Testis (tissue), 2 donors: ENCODE measurements at regions not wholly inside any gene's neighbourhood (a gene's known extent, or its start where the extent isn't known, plus 50 kb on each side); places are given as distances from the start of the nearest gene placed in this dataset.

Experiments used
- DNase-seq: peaks from one replicate; pipeline ENCODE4 v3.0.0-alpha.2; 2019
- H3K27ac ChIP-seq, 2 donors: fragments of 200-600 bp; sonication (generic); one replicate each; pipeline ENCODE4 v1.5.1; 2019
- H3K27me3 ChIP-seq: fragments of 200-600 bp; sonication (generic); one replicate; pipeline ENCODE4 v1.5.1; 2019
- H3K36me3 ChIP-seq: fragments of 200-600 bp; sonication (generic); one replicate; pipeline ENCODE4 v1.5.1; 2017; ENCODE audit warnings: low read depth; ENCODE audit errors: missing control alignments
- H3K4me1 ChIP-seq: fragments of 200-600 bp; sonication (generic); one replicate; pipeline ENCODE4 v1.5.1; 2019
- H3K4me3 ChIP-seq, 2 donors: fragments of 200-600 bp; sonication (generic); one replicate each; pipeline ENCODE4 v1.5.1; 2017 to 2019
- H3K9me3 ChIP-seq: fragments of 200-600 bp; sonication (generic); one replicate; pipeline ENCODE4 v1.5.1; 2017
- CTCF ChIP-seq, 3 experiments: fragments of 450-650 bp in 2 of 3; fragments of 200-600 bp in 1 of 3; sonication (generic) in 1 of 3; IDR thresholded peaks; one replicate each; pipeline ENCODE4 v1.5.1; 2016 to 2019; ENCODE audit warnings: antibody characterized with exemption in 3 of 3, mild to moderate bottlenecking in 2 of 3, moderate library complexity in 1 of 3
- POLR2A ChIP-seq: fragments of 450-650 bp; IDR thresholded peaks from one replicate; pipeline ENCODE4 v1.6.1; 2017; ENCODE audit warnings: antibody characterized with exemption, mild to moderate bottlenecking, moderate library complexity
- WGBS, 2 donors: methylation state at CpG; one replicate each; pipeline ENCODE4 v1.1.5; 2018; 5-methylcytosine and 5-hydroxymethylcytosine counted together
- intact Hi-C: fragments of 100-400 bp; cut with DNase I; formaldehyde crosslinking; loops from one replicate; pipeline ENCODE4 v1.15.1; 2023; ENCODE audit warnings: low total_unique reads

- no peaks in the 10 kb centered on the region for H3K4me1 ChIP-seq
- H3K27me3 ChIP-seq, result no peaks in the 10 kb centered on the region
- TF ChIP-seq POLR2A, result no peak
- no peak for TF ChIP-seq CTCF (IDR thresholded peaks at IDR 0.05)
- DNase-seq, result no peak
- no peak overlapping the region for H3K27ac ChIP-seq
- intact Hi-C loops, result no loop called here
- no peak overlapping the region for H3K4me3 ChIP-seq
- H3K36me3 ChIP-seq, result no peaks in the 10 kb centered on the region
- no peaks in the 10 kb centered on the region for H3K9me3 ChIP-seq
- WGBS, 2 donors, result 74% methylated on average over 3 of the region's 3 CpGs
Measured at GRCh38 chr6:114714836-114715507, 372.1 kb upstream of the HS3ST5 start.

- H3K4me3 ChIP-seq, result no peak overlapping the region
- 85 to 90% methylated on average over 2 of the region's 2 CpGs for WGBS, 2 donors
- no peaks in the 10 kb centered on the region for H3K4me1 ChIP-seq
- DNase-seq, result no peak
- H3K27ac ChIP-seq, result no peak overlapping the region
- no peaks in the 10 kb centered on the region for H3K27me3 ChIP-seq
- no peak for TF ChIP-seq CTCF (IDR thresholded peaks at IDR 0.05)
- no peak for TF ChIP-seq POLR2A
- H3K9me3 ChIP-seq, result no peaks in the 10 kb centered on the region
- intact Hi-C loops, result no loop called here
- H3K36me3 ChIP-seq, result no peaks in the 10 kb centered on the region
Measured at GRCh38 chr6:114713690-114714089, 370.9 kb upstream of the HS3ST5 start.

- 93 to 94% methylated on average over 1 of the region's 1 CpG for WGBS, 2 donors
- intact Hi-C loops, result no loop called here
- Histone ChIP-seq H3K27me3 (no peaks in the 10 kb centered on the region), H3K9me3 (no peaks in the 10 kb centered on the region), H3K4me3 (no peak overlapping the region), H3K4me1 (no peaks in the 10 kb centered on the region), H3K36me3 (no peaks in the 10 kb centered on the region), H3K27ac (no peak overlapping the region)
- DNase-seq, result no peak
- TF ChIP-seq CTCF (IDR thresholded peaks at IDR 0.05), result no peak
- no peak for TF ChIP-seq POLR2A
Measured at GRCh38 chr6:114712129-114712662, 369.4 kb upstream of the HS3ST5 start.

- WGBS, 2 donors, result 46 to 47% methylated on average over 5 of the region's 5 CpGs
- H3K36me3 ChIP-seq, result no peaks in the 10 kb centered on the region
- no peaks in the 10 kb centered on the region for H3K9me3 ChIP-seq
- H3K27me3 ChIP-seq, result no peaks in the 10 kb centered on the region
- H3K4me1 ChIP-seq, result no peaks in the 10 kb centered on the region
- H3K4me3 ChIP-seq, result no peak overlapping the region
- intact Hi-C loops, result no loop called here
- no peak overlapping the region for H3K27ac ChIP-seq
- no peak for TF ChIP-seq POLR2A
- no peak for TF ChIP-seq CTCF (IDR thresholded peaks at IDR 0.05)
- no peak for DNase-seq
Measured at GRCh38 chr6:114707081-114707620, 364.3 kb upstream of the HS3ST5 start.

- Histone ChIP-seq H3K4me1 (no peaks in the 10 kb centered on the region), H3K9me3 (no peaks in the 10 kb centered on the region), H3K36me3 (no peaks in the 10 kb centered on the region), H3K4me3 (no peak overlapping the region), H3K27me3 (no peaks in the 10 kb centered on the region), H3K27ac (no peak overlapping the region)
- WGBS, 2 donors, result 89 to 93% methylated on average over 4 of the region's 4 CpGs
- no peak for DNase-seq
- TF ChIP-seq CTCF (IDR thresholded peaks at IDR 0.05) (no peak), POLR2A (no peak)
- intact Hi-C loops, result no loop called here
Measured at GRCh38 chr6:114690625-114691024, 347.8 kb upstream of the HS3ST5 start.
